HG03521 (cell line): ENCODE measurements at regions not wholly inside any gene's neighbourhood (a gene's known extent, or its start where the extent isn't known, plus 50 kb on each side); places are given as distances from the start of the nearest gene placed in this dataset.

Source experiments
- ATAC-seq: cut with Tn5 transposase; IDR thresholded peaks from one replicate; pipeline ENCODE4 v1.9.1; 2021; ENCODE audit warnings: mild to moderate bottlenecking, moderate library complexity; ENCODE audit not compliant: unreplicated experiment

- ATAC-seq = no peak
Observed at GRCh38 chr11:59302991-59303390, 55.7 kb upstream of the OR5AN1 start.

GRCh38 chr11:59295435-59295834, 63.3 kb upstream of the OR5AN1 start:
- ATAC-seq = no peak

- no peak for ATAC-seq
Observed at GRCh38 chr11:59292611-59293010, 66.1 kb upstream of the OR5AN1 start.

GRCh38 chr11:59291228-59291627, 67.5 kb upstream of the OR5AN1 start:
- no peak for ATAC-seq

GRCh38 chr11:59289356-59290181, 69.1 kb upstream of the OR5AN1 start:
- ATAC-seq = no peak

- ATAC-seq = no peak
Observed at GRCh38 chr11:59285716-59286260, 72.9 kb upstream of the OR5AN1 start.

GRCh38 chr11:59284773-59285129, 72.0 kb upstream of the MPEG1 start:
- ATAC-seq = no peak

GRCh38 chr11:59283825-59284772, 71.4 kb upstream of the MPEG1 start:
- peak; percentile 61 for ATAC-seq

- no peak for ATAC-seq
Observed at GRCh38 chr11:59283311-59283710, 70.6 kb upstream of the MPEG1 start.

- ATAC-seq = no peak
Observed at GRCh38 chr11:59281177-59281576, 68.5 kb upstream of the MPEG1 start.

GRCh38 chr11:59273373-59273841, 60.7 kb upstream of the MPEG1 start:
- peak; percentile 77 for ATAC-seq

GRCh38 chr11:59272771-59273372, 60.1 kb upstream of the MPEG1 start:
- peak; percentile 12 for ATAC-seq

- no peak for ATAC-seq
Observed at GRCh38 chr11:59271811-59272327, 59.1 kb upstream of the MPEG1 start.

GRCh38 chr11:59271247-59271755, 58.6 kb upstream of the MPEG1 start:
- no peak for ATAC-seq

- ATAC-seq = no peak
Observed at GRCh38 chr11:59267736-59268475, 55.2 kb upstream of the MPEG1 start.

- peak; percentile 69 for ATAC-seq
Observed at GRCh38 chr11:59267196-59267595, 54.5 kb upstream of the MPEG1 start.

GRCh38 chr11:59266491-59266890, 53.8 kb upstream of the MPEG1 start:
- ATAC-seq = no peak

GRCh38 chr11:59265735-59266134, 53.0 kb upstream of the MPEG1 start:
- ATAC-seq = no peak

- no peak for ATAC-seq
Observed at GRCh38 chr11:59264736-59265135, 52.0 kb upstream of the MPEG1 start.
